ENCODE measurements at regions not wholly inside any gene's neighbourhood (a gene's known extent, or its start where the extent isn't known, plus 50 kb on each side); places are given as distances from the start of the nearest gene placed in this dataset.
A peak's percentile ranks its signal among the peaks of the same experiment; 100 is the strongest.

GRCh38 chr15:70199540-70200410 lies 102.1 kb upstream of the TLE3 start:
- ATAC-seq = no peak
- no peak for DNase-seq

- DNase-seq = no peak
- no peak for ATAC-seq
These were observed 101.4 kb upstream of the TLE3 start for GRCh38 chr15:70199124-70199482.

- DNase-seq (no peak), ATAC-seq (no peak)
These were observed 100.9 kb upstream of the TLE3 start for GRCh38 chr15:70198441-70199123.

- DNase-seq (no peak), ATAC-seq (no peak)
These were observed 100.2 kb upstream of the TLE3 start for GRCh38 chr15:70197945-70198361.

GRCh38 chr15:70197318-70197944 lies 99.7 kb upstream of the TLE3 start:
- ATAC-seq = no peak
- DNase-seq = no peak

GRCh38 chr15:70196372-70197316 lies 98.9 kb upstream of the TLE3 start:
- peak; percentile 37 for ATAC-seq
- peak; percentile 12 for DNase-seq

- ATAC-seq (no peak), DNase-seq (no peak)
These were observed 98.0 kb upstream of the TLE3 start for GRCh38 chr15:70195587-70196305.

GRCh38 chr15:70195171-70195570 lies 97.5 kb upstream of the TLE3 start:
- ATAC-seq (no peak), DNase-seq (no peak)

GRCh38 chr15:70194266-70194665 lies 96.5 kb upstream of the TLE3 start:
- no peak for DNase-seq
- no peak for ATAC-seq

GRCh38 chr15:70193734-70194133 lies 96.0 kb upstream of the TLE3 start:
- ATAC-seq = no peak
- no peak for DNase-seq

GRCh38 chr15:70192490-70192889 lies 94.8 kb upstream of the TLE3 start:
- ATAC-seq (no peak), DNase-seq (no peak)

GRCh38 chr15:70192041-70192440 lies 94.3 kb upstream of the TLE3 start:
- DNase-seq (no peak), ATAC-seq (no peak)

GRCh38 chr15:70190965-70191364 lies 93.2 kb upstream of the TLE3 start:
- ATAC-seq (no peak), DNase-seq (no peak)

- DNase-seq (no peak), ATAC-seq (no peak)
These were observed 92.3 kb upstream of the TLE3 start for GRCh38 chr15:70189826-70190695.

GRCh38 chr15:70188286-70188685 lies 90.6 kb upstream of the TLE3 start:
- no peak for ATAC-seq
- DNase-seq = no peak

GRCh38 chr15:70187331-70187730 lies 89.6 kb upstream of the TLE3 start:
- DNase-seq (no peak), ATAC-seq (no peak)

GRCh38 chr15:70186152-70186551 lies 88.4 kb upstream of the TLE3 start:
- DNase-seq (no peak), ATAC-seq (no peak)

GRCh38 chr15:70185251-70185711 lies 87.6 kb upstream of the TLE3 start:
- ATAC-seq = no peak
- no peak for DNase-seq

- no peak for ATAC-seq
These were observed 85.4 kb upstream of the TLE3 start for GRCh38 chr15:70182858-70183695.

More at GRCh38 chr15:70182858-70183695, 85.4 kb upstream of the TLE3 start:
- no peak for DNase-seq
